ENCODE measurements at regions not wholly inside any gene's neighbourhood (a gene's known extent, or its start where the extent isn't known, plus 50 kb on each side); places are given as distances from the start of the nearest gene placed in this dataset.
"Not testable (repeated sequence)": the region's sequence is repeated elsewhere in the genome, so short reads cannot be mapped to it uniquely, and the experiment has no call there.

DNA sequence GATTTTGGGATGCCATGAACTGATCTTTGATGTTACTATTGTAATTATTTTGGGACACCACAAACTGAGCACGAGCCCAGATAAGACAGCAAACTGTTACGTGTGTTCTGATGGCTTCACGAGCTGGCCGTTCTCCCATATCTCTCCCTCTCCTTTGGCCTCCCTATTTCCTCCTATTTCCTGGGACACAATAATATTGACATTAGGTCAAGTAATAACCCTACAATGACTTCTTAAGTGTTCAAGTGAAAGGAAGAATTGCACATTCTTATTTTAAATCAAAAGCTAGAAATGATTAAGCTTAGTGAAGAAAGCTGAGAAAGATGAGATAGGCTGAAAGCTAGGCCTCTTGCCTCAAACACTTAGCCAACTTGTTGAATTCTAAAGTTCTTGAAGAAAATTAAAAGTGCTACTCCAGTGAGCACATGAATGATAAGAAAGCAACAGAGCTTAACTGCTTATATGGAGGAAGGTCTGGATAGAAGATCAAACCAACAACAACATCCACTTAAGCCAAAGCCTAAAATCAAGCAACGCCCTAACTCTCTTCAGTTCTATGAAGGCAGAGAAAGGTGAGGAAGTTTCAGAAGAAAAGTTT, 247.1 kb downstream of the LRRC70 start:
- no peak overlapping the region for H3K4me3 Mint-ChIP-seq (ENCODE audit: unreplicated experiment)
- H3K27me3 Mint-ChIP-seq (ENCODE audit: insufficient read depth, unreplicated experiment): no peaks in the 10 kb centered on the region
- CTCF ChIA-PET: no interaction called here
- BruUV-seq (replicated peaks): no TSS peak
- intact Hi-C loops (cut with micrococcal nuclease): no loop called here
- TF ChIP-seq, protein P1, sequence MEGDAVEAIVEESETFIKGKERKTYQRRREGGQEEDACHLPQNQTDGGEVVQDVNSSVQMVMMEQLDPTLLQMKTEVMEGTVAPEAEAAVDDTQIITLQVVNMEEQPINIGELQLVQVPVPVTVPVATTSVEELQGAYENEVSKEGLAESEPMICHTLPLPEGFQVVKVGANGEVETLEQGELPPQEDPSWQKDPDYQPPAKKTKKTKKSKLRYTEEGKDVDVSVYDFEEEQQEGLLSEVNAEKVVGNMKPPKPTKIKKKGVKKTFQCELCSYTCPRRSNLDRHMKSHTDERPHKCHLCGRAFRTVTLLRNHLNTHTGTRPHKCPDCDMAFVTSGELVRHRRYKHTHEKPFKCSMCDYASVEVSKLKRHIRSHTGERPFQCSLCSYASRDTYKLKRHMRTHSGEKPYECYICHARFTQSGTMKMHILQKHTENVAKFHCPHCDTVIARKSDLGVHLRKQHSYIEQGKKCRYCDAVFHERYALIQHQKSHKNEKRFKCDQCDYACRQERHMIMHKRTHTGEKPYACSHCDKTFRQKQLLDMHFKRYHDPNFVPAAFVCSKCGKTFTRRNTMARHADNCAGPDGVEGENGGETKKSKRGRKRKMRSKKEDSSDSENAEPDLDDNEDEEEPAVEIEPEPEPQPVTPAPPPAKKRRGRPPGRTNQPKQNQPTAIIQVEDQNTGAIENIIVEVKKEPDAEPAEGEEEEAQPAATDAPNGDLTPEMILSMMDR (IDR thresholded peaks at IDR 0.05; ENCODE audit: unreplicated experiment): no peak
- POLR2A ChIA-PET: no interaction called here
- H3K36me3 Mint-ChIP-seq (ENCODE audit: insufficient read depth, unreplicated experiment): no peaks in the 10 kb centered on the region
- no peaks in the 10 kb centered on the region for H3K9me3 Mint-ChIP-seq (ENCODE audit: unreplicated experiment)
- H3K27ac Mint-ChIP-seq (ENCODE audit: low read depth, unreplicated experiment): no peak overlapping the region
- DNase-seq (ENCODE audit: unreplicated experiment): no peak
- no peaks in the 10 kb centered on the region for H3K4me1 Mint-ChIP-seq (ENCODE audit: insufficient read depth, unreplicated experiment)

DNA sequence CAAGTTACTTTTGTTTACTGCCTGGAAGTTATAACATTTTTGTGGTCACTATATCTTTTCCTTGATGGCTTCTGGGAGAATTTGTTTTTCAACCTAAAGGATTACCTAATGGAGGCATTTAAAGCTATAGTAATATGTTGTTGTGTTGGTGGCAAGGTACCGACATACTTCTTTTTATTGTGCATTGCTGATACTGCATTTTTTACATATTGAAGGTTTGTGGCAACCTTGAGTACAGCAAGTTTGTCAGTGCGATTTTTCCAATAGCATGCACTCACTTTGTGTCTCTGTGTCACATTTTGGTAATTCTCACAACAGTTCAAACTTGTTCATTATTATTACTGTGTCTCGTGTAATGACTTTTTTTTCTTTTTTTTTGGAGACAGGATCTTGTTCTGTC, 246.3 kb downstream of the LRRC70 start:
- no TSS peak for BruUV-seq (replicated peaks)
- no peak overlapping the region for H3K27ac Mint-ChIP-seq (ENCODE audit: low read depth, unreplicated experiment)
- intact Hi-C loops (cut with micrococcal nuclease): no loop called here
- no peak for DNase-seq (ENCODE audit: unreplicated experiment)
- TF ChIP-seq, protein P1 (IDR thresholded peaks at IDR 0.05; ENCODE audit: unreplicated experiment): no peak
- H3K36me3 Mint-ChIP-seq (ENCODE audit: insufficient read depth, unreplicated experiment): no peaks in the 10 kb centered on the region
- H3K9me3 Mint-ChIP-seq (ENCODE audit: unreplicated experiment): no peaks in the 10 kb centered on the region
- CTCF ChIA-PET: interaction anchor here (0.6 kb wide), 2 partner anchors 71 to 304 kb away, joined by 3 to 4 read pairs; no protein-coding TSS in a partner anchor
- H3K4me1 Mint-ChIP-seq (ENCODE audit: insufficient read depth, unreplicated experiment): no peaks in the 10 kb centered on the region
- POLR2A ChIA-PET: no interaction called here
- H3K27me3 Mint-ChIP-seq (ENCODE audit: insufficient read depth, unreplicated experiment): no peaks in the 10 kb centered on the region
- no peak overlapping the region for H3K4me3 Mint-ChIP-seq (ENCODE audit: unreplicated experiment)

DNA sequence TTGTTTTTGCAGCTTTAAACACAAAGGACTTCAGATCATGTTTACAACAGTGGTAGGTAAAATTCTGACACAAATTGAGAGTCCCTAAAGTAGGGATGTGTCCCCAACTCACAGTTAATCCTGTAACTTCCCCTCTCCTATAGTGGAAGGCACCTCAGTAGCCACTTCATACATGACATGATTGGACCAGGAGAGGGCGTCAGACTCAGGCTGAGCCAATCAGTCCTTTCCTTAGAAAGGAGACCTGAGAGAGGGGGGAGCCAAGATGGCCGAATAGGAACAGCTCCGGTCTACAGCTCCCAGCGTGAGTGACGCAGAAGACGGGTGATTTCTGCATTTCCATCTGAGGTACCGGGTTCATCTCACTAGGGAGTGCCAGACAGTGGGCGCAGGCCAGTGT, 238.4 kb downstream of the LRRC70 start:
- BruUV-seq (replicated peaks); intact Hi-C loops (cut with micrococcal nuclease); POLR2A ChIA-PET: not testable (repeated sequence)

DNA sequence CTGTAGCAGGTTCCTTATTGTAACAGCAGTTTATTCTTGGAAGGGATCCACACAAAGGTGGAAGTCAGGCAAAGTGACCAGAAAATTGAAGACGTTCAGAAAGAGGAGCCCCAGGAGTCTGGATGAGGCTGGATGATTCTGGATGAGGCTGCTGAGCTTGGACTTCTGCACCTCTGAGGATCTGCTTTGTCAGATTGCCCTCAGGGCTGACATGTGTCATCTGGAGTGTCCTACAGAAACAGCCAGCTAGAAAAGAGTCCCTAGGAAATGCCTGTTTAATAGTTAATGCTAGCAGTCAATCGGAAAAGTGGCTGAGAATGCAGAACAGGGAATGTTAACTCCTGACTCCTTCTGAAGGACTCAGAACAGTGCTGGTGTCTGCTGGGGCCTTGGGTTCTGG, 236.4 kb downstream of the LRRC70 start:
- H3K4me1 Mint-ChIP-seq (ENCODE audit: insufficient read depth, unreplicated experiment): no peaks in the 10 kb centered on the region
- no TSS peak for BruUV-seq (replicated peaks)
- CTCF ChIA-PET: interaction anchor here (0.5 kb wide), 1 partner anchor 46 kb away, joined by 3 read pairs; no protein-coding TSS in a partner anchor
- H3K36me3 Mint-ChIP-seq (ENCODE audit: insufficient read depth, unreplicated experiment): no peaks in the 10 kb centered on the region
- peaks cover 15% of the 10 kb centered on the region for H3K9me3 Mint-ChIP-seq (ENCODE audit: unreplicated experiment)
- no peak overlapping the region for H3K4me3 Mint-ChIP-seq (ENCODE audit: unreplicated experiment)
- intact Hi-C loops (cut with micrococcal nuclease): no loop called here
- no peak for DNase-seq (ENCODE audit: unreplicated experiment)
- H3K27me3 Mint-ChIP-seq (ENCODE audit: insufficient read depth, unreplicated experiment): no peaks in the 10 kb centered on the region
- TF ChIP-seq, protein P1 (IDR thresholded peaks at IDR 0.05; ENCODE audit: unreplicated experiment): no peak
- POLR2A ChIA-PET: no interaction called here
- H3K27ac Mint-ChIP-seq (ENCODE audit: low read depth, unreplicated experiment): no peak overlapping the region

More for the DNA sequence above, 238.4 kb downstream of the LRRC70 start:
- H3K36me3 Mint-ChIP-seq (ENCODE audit: insufficient read depth, unreplicated experiment); H3K9me3 Mint-ChIP-seq (ENCODE audit: unreplicated experiment); H3K27me3 Mint-ChIP-seq (ENCODE audit: insufficient read depth, unreplicated experiment); DNase-seq (ENCODE audit: unreplicated experiment); H3K27ac Mint-ChIP-seq (ENCODE audit: low read depth, unreplicated experiment); H3K4me1 Mint-ChIP-seq (ENCODE audit: insufficient read depth, unreplicated experiment); H3K4me3 Mint-ChIP-seq (ENCODE audit: unreplicated experiment): not testable (repeated sequence)
- CTCF ChIA-PET: interaction anchor here (0.7 kb wide), 1 partner anchor 358 kb away, joined by 3 read pairs; no protein-coding TSS in a partner anchor

Measured in MCF 10A (cell line).